ENCODE measurements at regions not wholly inside any gene's neighbourhood (a gene's known extent, or its start where the extent isn't known, plus 50 kb on each side); places are given as distances from the start of the nearest gene placed in this dataset.
"Not testable (repeated sequence)": the region's sequence is repeated elsewhere in the genome, so short reads cannot be mapped to it uniquely, and the experiment has no call there.

DNA sequence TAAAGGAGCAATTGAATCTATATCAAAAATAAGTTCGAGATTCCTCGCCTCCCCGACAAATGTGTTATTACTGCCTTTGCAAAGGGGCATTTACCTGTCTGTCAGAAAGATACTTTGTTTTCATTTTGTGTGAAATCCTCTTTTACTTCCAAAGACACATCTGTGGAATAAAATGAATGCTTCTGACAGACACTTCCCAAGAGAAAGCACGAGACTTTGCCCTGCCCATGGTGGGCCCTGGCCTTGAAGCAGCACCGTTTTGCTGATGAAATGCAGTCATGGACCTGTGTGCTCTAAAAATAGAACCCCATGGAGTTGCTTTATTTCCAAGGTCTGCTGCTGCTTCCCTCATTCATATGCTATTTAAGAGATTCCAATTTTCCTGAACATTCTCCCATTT is 85.9 kb upstream of the USP47 start:
- DNase-seq: no peak

DNA sequence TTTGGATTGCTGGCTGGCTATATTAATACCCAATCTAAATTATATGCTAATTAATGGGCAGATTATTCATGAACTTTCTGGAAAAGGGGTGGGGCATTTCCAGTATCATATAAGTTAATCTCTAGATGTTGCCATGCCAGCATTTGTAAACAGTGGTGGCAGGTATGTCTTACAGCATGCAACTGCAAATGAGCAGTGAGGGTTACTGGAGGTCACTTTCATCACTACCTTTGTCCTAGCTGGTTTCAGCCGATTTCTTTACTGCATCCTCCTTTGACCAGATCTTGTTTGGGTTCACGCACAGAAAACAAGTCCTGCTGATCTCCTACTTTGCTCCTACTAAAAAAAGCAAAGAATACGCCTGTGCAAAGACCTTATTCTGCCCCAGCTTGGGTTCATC is 89.1 kb upstream of the USP47 start:
- DNase-seq: no peak

DNA sequence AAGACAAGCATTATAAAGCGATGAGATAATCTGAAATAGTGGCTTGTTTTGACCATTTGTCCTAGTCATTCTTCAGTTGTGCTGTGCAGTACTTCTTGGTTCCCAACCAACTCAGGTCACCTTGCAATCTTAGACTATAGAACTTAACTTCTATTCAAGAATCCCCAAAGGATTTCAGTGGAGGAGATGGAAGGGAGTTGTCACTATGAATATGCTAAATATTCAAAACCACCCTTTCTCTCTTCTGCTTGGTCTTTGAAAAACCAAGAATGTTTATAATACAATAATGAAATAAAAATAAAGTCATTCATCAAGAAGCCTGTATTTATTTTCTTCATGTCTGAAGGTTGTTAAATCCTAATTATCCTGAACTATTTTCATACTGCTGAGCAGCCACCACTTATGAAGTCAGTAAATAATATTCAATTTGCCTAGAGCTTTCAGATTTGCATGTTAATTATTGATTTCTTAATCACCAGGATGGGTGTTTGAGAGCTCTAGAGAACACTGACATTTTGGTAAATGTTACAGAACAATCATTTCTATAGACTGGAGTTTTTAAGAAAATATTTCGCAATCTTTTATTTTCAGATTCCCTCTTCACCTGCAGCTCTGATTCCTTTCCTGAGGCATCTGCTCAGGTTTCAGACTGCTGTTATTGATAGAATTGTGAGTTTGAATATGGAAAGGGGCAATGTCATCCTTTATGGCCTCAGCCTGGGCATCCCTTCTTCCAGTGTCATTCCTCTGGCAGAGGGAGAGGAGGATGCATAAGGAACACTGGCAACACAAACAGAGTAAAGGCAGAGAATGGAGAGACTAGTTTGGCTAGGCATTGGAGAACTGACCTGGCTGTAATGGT is 91.5 kb upstream of the USP47 start:
- DNase-seq: no peak

DNA sequence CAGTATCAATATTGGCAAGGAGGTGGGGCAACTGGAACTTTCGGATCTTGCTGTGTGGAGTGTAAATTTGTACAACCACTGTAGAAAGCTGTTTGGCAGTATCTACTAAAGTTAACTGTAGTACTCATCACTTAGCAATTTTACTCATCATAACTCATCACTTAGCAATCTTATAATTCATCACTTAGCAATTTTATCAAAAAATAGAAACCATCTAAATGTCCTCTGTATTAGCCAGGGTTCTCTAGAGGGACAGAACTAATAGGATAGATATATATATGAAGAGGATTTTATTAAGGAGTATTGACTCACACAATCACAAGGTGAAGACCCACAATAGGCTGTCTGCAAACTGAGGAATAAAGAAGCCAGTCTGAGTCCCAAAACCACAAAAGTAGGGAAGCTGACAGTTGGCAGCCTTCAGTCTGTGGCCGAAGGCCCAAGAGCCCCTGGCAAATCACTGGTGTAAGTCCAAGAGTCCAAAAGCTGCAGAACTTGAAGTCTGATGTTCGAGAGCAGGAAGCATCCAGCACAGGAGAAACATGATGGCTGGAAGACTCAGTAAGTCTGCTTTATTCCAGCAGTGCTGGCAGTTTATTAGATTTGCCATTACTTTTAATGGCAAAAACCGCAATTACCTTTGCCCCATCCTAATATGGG is 92.9 kb upstream of the USP47 start:
- DNase-seq: no peak

DNA sequence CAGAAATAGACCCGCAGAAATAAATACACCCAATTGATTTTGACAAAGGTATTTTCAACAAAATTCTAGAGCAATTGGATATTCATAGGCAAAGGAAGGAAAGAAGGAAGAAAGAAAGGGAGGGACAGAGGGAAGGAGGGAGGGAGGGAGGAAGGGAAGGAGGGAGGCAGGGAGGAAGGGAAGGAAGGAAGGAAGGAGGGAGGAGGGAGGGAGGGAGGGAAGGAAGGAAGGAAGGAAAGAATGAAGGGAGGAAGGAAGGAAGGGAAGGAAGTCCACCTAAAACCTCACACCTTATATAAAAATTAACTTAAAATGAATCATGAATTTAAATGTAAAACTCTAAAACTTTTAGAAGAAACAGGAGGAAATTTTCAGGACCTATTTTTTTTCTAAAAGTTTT is 94.2 kb upstream of the USP47 start:
- DNase-seq: no peak

DNA sequence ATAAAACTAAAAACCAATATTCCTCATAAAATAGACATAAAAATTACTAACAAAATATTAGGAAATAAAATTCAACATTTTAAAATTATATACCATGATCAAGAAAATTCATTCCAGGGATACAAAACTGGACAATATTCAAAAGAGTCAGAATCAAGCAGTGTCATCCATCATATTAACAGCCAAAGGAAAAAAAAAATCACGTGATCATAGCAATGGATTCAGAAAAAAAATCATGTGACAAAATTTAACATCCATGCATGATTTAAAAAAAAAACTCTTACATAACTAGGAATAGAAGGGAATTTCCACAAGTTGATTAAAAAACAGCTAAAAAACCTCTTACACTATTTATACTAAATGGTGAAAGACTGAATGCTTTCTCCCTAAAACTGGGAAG is 95.3 kb upstream of the USP47 start:
- DNase-seq: no peak

DNA sequence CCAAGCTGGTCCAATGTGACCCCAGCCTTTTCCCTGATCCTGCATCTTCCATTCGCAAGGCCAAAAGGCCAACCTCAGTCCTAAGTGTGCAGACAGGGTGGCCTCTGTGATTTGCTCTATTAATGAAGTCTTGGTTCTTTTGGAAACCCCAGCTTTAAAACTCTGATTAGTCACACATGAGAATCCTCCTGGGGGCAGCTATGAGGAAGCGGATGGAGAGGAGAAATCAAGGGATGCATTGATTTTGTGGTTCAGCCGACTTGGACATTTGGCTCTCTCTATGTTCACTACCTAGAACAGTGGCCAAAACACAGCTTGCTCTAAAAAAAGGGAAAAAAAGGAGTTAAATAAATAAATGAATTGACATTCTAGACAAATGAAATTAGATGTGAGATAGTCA is 98.6 kb upstream of the USP47 start:
- no peak for DNase-seq

DNA sequence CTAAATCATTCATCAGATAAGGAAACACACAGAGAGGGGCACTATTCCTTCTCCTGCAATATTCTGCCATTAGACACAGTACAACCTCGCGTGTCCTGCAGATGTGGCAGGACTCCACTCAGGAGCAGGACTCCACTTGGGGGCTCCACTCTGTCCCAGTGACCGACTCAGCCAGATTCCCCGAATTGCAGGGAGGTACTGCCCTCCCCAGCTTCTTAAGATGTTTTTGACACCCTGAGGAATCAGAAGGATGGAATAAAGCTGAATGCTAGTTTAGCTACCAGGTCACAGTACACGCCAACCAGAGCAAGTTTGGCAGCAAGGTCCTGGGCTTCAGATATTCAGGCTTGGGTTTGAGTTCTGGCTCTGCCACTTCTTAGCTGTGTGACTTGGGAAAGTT is 99.3 kb upstream of the USP47 start:
- DNase-seq: no peak

DNA sequence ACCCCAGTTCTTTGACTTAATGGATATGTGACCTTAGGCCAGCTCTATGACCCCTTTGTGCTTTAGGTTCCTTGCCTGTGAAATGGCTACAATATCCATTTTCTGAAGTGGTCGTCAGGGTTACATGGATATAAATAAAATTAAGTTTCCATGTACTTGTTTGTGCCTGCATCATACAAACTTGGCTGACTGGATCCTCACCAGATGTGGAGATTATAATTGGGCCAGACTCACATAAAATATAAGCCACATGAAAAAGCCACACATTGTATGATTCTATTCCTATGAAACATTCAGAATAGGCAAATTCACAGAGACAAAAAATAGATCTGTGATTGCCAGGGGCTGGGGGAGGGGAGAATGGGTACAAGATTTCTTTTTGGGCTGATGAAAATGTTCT is 100.9 kb upstream of the USP47 start:
- no peak for DNase-seq

DNA sequence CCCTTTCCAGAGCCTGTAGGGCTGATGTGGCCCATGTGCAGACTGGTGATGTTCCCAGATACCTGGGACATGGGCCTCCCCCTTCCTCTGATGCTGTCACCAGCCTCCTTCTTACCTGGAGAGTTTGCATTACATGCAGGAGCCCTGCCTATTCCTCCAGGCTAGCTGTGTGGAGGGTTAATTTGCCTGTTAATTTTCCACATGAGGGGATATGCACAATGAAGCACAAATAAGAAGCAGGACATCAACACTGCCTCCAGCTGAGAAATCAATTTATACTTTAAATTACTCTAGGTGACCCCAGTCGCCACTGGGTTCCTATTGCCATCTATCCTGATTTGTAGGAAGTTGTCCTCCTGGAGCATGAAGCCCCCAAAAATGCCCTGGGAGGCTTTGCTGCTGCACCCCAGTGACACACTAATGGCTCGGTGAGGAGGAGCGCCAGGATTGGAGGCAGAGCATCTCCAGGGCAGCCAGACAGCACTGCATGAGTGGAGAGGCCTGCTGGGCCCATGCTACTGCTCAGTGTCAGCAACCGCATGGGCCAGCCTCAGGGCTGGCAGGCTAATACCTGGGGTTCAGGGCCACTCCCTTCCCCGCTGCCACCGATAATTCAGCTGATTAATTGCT is 101.6 kb upstream of the USP47 start:
- no peak for DNase-seq

DNA sequence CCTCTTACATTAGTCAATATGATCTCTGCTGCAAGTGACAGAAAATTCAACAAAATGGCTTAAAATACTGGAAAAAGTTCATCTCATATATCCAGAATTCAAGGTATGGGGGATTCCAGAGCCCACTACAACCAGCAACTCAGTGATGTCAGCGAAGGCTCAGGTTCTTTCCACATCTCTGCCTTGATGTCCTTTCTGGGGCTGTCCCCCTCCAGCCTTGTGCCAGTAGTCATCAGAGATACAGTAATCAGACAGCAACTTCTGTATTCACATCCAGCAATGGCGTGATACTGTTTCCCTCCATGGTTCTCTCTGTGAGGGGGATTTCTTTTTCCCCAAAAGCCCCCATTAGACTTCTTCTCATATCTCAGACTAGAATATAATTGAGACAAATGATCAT is 103.4 kb upstream of the USP47 start:
- DNase-seq: no peak

DNA sequence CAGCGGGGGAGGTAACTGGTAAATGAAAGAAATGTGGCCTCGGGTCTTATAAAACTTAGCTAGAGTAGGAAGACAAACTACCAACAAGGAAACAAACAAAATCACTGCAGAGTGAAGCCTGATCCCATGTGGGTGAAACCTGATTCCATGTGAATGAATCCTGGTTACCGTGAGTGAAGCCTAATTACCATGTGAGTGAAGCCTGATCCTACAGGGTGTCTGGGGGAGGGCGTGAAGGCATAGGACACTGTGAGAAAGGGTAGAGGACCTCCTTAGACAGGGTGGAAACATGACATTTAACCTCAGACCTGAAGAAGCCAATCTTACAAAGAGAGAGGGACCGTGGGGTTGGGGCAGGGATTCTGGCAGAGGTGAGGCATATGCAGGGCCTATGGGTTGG is 106.2 kb upstream of the USP47 start:
- DNase-seq: no peak

DNA sequence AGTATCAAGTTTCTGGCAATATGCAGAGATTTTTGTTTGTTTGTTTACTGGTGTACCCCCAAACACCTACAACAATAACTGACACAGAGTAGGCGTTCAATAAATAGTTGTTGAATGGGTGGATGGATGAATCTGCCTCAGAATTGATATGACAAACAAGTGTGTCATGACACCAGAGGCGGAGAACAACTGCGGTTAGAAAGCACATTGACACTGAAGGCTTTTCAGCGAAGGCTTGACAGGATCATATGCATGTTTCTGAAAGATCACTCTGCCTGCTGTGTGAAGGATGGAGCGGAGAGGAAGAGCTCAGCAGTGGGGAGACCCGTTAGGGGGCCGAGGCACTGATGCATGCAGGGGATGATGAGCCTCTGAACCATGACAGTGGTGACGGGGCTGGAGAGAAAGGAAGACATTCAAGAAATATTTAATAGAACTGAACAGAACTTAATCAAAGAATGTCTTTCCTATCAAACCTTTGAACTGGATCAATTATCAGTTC is 108.5 kb upstream of the USP47 start:
- no peak for DNase-seq

DNA sequence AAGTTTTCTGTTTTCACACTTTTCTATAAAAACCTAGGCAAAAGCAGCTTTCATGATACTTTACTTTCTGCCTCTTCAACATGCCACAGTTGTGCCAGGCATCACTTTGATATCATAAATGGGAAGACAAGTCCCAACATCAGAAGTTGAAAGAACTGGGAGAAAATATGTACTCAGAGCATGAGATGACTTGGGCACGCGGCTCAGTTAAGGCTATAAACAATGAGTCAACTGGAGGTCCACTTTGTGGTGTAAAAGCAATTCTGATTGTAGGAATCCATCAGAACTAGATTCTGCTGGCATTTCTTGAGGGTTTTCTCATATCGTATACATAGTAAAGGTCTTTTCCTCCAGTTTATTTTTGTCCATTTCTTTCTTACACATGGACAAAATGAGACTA is 109.7 kb upstream of the USP47 start:
- DNase-seq: no peak

DNA sequence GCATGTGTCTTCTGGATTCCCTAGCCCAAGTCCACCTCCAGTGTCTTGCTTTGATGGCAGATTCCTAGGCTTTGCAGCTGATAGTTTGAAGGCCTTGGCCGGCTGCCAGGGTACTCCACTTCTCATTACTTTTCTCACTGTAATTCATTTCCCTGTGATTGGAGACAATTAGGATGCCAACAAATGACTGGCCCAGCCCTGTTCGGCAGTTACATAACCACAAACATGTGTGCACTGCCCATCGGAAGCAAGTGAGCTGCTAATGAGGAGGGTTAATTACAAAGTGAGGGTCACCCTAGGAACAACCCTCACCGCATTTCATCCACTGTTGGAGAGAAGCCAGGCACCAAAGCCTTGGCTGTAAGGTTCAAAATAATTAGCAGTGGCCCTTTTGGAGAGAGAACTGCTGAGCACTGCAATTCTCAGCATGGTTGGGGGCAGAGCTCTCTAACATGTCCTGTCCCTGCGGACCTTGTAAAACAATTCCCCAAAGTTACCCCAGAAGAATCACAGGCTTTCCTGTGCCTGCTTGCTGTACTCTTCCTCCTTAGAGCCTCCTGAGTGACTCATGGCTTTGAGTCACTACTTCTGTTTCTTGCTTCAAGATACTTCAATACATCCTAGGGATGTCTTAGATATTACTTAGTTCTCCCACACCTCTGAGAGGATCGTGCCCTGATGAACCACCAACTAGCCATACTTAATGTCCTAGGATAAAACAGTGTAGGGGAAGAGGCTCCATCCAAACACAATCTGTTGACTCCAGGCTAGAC is 109.7 kb upstream of the GALNT18 start:
- no peak for DNase-seq

DNA sequence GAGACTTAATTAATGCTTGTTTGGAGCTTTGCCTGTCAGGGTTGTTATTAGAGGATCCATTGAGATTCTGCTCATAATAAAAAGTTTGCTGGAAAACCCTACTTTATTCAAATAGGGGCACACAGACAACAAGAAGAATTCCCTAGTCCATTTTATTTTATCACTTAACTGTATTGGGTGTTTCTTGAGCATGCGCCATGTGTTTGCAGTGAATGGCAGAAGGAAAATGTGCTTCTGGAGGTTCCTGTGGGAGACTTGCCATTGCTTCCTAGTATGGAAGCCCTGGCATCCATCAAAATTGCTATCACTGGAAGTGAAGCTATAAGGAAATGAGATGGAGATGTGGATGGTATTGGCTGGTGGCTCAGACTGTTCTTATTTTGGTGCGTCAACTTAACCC is 106.6 kb upstream of the GALNT18 start:
- DNase-seq: no peak

DNA sequence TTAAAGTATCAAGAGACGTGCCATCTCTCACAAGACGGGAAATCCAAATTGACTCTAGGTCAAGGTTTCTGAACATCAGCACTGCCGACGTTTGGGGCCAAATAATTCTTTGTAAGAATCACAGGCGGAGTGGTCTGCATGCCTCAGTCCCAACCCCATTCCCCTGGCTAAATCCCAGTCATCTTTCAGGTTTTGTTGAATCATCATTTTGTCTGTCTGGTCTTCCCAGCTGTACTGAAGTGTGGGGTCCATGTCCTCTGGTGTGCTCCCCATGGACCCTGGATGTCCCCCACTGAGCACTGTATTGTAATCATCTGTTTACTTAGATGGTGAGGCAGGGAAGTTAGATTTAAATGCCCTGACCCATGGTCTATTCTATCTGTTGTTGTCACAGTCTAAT is 103.6 kb upstream of the GALNT18 start:
- no peak for DNase-seq

DNA sequence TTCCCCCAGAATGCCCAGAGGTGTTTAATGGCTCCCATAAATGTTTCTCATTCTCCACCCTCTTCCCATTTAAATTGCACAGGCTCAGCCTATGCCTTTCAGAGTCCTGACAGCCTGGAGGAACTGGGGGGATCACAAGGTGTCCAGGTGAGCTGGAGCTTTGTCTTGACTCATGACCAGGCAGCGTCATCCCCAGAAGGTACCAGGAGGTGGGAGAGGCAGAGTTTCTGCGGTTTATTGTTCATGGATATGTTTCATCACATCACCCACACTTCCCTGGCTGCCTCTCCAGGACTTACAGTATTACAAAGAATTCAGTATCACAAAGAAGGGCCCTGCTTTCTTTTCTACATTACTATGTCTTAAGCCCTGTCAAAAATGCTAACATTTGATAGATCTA is 103.2 kb upstream of the GALNT18 start:
- DNase-seq: no peak

DNA sequence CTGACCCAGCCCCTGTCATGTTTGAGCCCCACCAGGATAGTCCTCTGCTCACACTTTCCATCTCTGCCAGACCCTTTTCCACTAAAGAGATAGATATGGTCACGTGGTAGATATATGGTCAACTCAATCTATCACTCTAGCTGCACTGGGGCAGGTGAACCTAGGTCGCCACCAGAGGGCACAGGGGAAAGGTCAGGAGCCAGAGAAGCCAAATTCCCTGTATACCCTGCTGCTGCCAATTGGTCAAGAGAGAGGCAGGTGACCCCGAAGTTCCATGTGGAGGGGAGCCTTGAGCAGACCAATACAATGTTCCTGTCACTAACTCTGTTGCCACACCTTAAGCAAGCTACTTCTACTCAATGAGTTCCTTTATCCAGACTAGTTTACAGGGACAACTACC is 101.1 kb upstream of the GALNT18 start:
- no peak for DNase-seq

DNA sequence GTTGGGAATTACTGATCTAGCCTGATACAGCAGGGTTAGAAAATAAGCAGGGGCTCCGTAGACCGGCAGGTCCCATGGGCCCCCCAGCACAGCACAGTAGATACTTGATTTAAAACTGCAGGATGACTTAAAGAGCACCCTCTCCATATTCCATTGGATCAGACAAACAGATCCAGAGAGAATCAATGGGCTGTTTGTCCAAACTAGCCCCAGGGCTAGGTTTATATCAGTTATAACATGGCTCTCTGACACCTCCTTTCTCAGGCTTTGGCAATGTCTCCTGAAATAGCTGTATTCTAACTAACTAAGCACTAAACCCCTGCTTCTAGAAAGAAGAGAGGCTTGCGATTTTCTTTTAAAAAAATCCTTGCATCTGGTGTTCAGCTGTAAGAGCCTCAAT is 100.4 kb upstream of the GALNT18 start:
- no peak for DNase-seq

DNA sequence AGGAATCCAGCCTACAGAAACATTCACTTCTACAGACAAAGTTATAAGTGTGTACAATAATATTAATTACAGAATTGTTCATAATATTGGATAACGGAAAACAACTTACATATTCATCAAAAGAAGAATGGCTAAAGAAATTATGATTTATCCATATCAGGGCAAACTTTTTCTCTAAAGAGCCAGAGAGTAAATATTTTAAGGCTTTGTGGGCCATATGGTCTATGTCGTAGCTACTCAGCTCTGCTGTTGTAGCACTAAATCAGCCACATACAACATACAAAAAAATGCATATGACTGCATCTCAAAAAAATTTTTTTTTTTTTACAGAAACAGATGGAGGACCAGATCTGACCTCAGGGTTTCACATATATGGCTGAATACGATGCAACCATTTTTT is 96.7 kb upstream of the GALNT18 start:
- DNase-seq: no peak

DNA sequence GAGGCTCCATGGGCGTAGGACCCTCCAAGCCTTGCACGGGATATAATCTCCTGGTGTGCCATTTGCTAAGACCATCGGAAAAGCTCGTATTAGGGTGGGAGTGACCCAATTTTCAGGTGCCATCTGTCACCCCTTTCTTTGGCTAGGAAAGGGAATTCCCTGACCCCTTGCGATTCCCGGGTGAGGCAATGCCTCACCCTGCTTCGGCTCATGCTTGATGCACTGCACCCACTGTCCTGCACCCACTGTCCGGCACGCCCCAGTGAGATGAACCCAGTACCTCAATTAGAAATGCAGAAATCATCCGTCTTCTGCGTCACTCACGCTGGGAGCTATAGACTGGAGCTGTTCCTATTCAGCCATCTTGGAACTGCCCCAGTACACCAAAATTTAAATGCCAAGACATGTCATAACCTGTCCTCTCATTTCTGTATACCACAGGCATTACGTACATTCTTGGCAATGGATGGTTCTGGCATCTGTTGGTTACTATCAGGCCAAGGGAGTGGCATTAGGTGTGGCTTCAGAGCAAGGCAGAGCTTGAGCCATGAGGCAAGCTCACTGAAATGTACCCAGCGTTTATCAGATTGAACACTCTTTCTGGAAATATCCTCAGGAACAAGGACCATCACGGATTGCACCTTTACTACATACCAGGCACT is 95.4 kb upstream of the GALNT18 start:
- no peak for DNase-seq

DNA sequence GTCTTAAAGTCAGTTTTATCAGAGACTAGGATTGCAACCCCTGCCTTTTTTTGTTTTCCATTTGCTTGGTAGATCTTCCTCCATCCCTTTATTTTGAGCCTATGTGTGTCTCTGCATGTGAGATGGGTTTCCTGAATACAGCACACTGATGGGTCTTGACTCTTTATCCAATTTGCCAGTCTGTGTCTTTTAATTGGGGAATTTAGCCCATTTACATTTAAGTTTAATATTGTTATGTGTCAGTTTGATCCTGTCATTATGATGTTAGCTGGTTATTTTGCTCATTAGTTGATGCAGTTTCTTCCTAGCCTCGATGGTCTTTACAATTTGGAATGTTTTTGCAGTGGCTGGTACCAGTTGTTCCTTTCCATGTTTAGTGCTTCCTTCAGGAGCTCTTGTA is 93.3 kb upstream of the GALNT18 start:
- DNase-seq: not testable (repeated sequence)
